K562 (cell line): ENCODE measurements at regions not wholly inside any gene's neighbourhood (a gene's known extent, or its start where the extent isn't known, plus 50 kb on each side); places are given as distances from the start of the nearest gene placed in this dataset.

Experiments
- GTF2F1 ChIP-seq: IDR thresholded peaks from 2 replicates; pipeline ENCODE4 v1.6.1; 2011; ENCODE audit warnings: low read depth, low read length, improper control_type of control experiment
- HDGF ChIP-seq: fragments of 450-650 bp; IDR thresholded peaks from 2 replicates; pipeline ENCODE4 v1.6.1; 2016
- MNT ChIP-seq, 2 experiments: fragments of 450-650 bp; conservative IDR thresholded peaks; 2 replicates each; pipeline ENCODE4 v1.6.1; 2017; ENCODE audit warnings: mild to moderate bottlenecking in 2 of 2, moderate library complexity in 2 of 2
- NFYB ChIP-seq: IDR thresholded peaks from 2 replicates; pipeline ENCODE4 v1.6.1; 2011; ENCODE audit warnings: mild to moderate bottlenecking, moderate library complexity; ENCODE audit not compliant: insufficient read length; ENCODE audit errors: extremely low read depth
- RERE ChIP-seq: sonication (generic); formaldehyde crosslinking; IDR thresholded peaks from 2 replicates; pipeline ENCODE4 v1.8.0; 2023; ENCODE audit warnings: missing genetic modification reagents, mild to moderate bottlenecking, borderline replicate concordance
- TCF7L2 ChIP-seq: fragments of 150-350 bp; IDR thresholded peaks from 2 replicates; pipeline ENCODE4 v1.6.1; 2016; ENCODE audit warnings: low read depth, mild to moderate bottlenecking, low read length, moderate library complexity
- ZFX ChIP-seq: sonication (generic); formaldehyde crosslinking; IDR thresholded peaks from 2 replicates; pipeline ENCODE4 v1.8.0; 2022; ENCODE audit warnings: mild to moderate bottlenecking, missing genetic modification reagents, moderate library complexity
- ZNF121 ChIP-seq: sonication (generic); formaldehyde crosslinking; conservative IDR thresholded peaks from 2 replicates; pipeline ENCODE4 v1.8.0; 2022; ENCODE audit warnings: missing genetic modification reagents

GRCh38 chr10:62721687-62722086 lies 82.8 kb upstream of the ADO start (continued):
- no peak for TF ChIP-seq RERE
- no peak for TF ChIP-seq TCF7L2
- TF ChIP-seq ZNF121 = no peak
- no peak for TF ChIP-seq GTF2F1
- TF ChIP-seq ZFX = no peak
- TF ChIP-seq MNT (conservative IDR thresholded peaks at IDR 0.05) = no peak
- TF ChIP-seq HDGF = no peak
- TF ChIP-seq NFYB = no peak
- TF ChIP-seq, all 486 proteins: peak for 0
